Stimulated activated CD4-positive, alpha-beta T cell treated with anti-CD3 and anti-CD28 coated beads, Interleukin-1b, Interleukin-23, amount 100 ng/mL, for 1 hour (primary cell): ENCODE measurements at regions not wholly inside any gene's neighbourhood (a gene's known extent, or its start where the extent isn't known, plus 50 kb on each side); places are given as distances from the start of the nearest gene placed in this dataset.

Experiments used
- DNase-seq, 2 donors: peaks; one replicate each; pipeline ENCODE4 v3.0.0-alpha.2; 2020; ENCODE audit warnings: low read depth in 2 of 2

DNA sequence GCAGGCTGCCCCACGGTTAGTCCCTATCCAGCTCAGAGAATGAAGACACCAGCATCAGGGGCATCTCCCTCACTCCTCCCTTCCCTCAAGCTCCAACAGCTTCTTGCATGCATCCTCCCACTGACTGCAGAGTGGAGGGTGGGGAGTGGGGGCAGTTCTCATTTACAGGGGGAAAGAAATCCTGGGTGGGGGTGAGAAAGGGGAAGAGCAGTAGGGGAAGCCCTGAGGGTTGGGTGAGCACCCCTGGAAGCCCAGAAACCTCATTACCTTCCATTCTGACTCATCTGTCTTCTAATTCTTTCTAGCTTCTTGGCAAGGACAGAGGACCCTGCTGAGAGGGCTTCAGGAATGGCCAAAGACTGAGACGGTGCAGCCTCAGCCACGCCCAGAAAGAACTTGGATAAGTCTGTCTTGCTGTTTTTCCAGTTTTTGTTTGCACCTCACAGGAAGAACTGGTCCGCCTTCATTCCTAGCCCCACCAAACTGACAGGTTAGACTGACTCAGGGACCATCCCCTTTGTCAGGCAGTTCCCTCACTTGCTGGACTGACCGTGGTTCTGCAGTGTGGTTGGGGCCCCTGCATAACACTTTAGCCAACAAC is 52.5 kb upstream of the WSB1 start:
- no peak for DNase-seq

- DNase-seq = no peak
These were observed 51.0 kb upstream of the WSB1 start for GRCh38 chr17:27242951-27243350.

DNA sequence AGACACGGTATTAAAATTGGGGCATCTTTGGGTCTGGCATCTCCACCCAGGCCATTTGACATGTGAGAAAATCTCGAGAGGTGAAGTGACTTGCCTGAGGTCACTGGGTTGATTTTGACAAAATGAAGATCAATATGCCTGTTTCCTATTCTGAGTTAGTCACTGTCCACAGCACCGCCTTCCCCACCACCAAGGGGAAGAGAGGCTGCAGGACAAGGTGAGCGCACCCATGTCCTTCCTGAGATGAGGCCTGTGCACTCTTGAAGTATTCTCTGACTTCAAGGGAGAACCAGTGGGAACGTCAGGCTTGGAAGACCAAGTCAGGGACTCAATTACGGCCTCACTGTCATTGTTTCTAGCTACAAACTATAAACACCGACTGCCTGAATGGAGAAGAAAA is 49.9 kb upstream of the WSB1 start:
- no peak for DNase-seq
